DOHH2 (cell line): ENCODE measurements at regions not wholly inside any gene's neighbourhood (a gene's known extent, or its start where the extent isn't known, plus 50 kb on each side); places are given as distances from the start of the nearest gene placed in this dataset.

ENCODE experiments used
- H3F3A ChIP-seq: fragments of 200-600 bp; sonication (generic), shearing (Covaris generic); 2 replicates; pipeline ENCODE4 v1.6.0; 2016; ENCODE audit warnings: antibody characterized with exemption, mild to moderate bottlenecking; ENCODE audit not compliant: control insufficient read depth, insufficient read depth
- H3K27ac ChIP-seq: fragments of 200-600 bp; sonication (generic); 2 replicates; pipeline ENCODE4 v1.5.1; 2014; ENCODE audit warnings: low read depth, mild to moderate bottlenecking, low read length, moderate library complexity
- H3K27me3 ChIP-seq: fragments of 200-600 bp; sonication (generic); 2 replicates; pipeline ENCODE4 v1.6.1; 2014; ENCODE audit warnings: mild to moderate bottlenecking, low read length, mixed read lengths; ENCODE audit not compliant: control insufficient read depth
- H3K36me3 ChIP-seq: fragments of 200-600 bp; sonication (generic); 2 replicates; pipeline ENCODE4 v1.6.1; 2014; ENCODE audit warnings: mild to moderate bottlenecking, low read length, moderate library complexity, mixed read lengths; ENCODE audit not compliant: control insufficient read depth
- H3K4me1 ChIP-seq: fragments of 200-600 bp; sonication (generic); 2 replicates; pipeline ENCODE4 v1.6.1; 2014; ENCODE audit warnings: mild to moderate bottlenecking, low read length, mixed read lengths; ENCODE audit not compliant: control insufficient read depth
- H3K4me2 ChIP-seq: fragments of 200-600 bp; sonication (generic); 2 replicates; pipeline ENCODE4 v1.6.0; 2014; ENCODE audit warnings: mild to moderate bottlenecking, low read length, moderate library complexity
- H3K4me3 ChIP-seq: fragments of 200-600 bp; sonication (generic); 2 replicates; pipeline ENCODE4 v1.5.1; 2014; ENCODE audit warnings: mild to moderate bottlenecking, low read length, mixed read lengths
- H3K79me2 ChIP-seq: fragments of 200-600 bp; sonication (generic); 2 replicates; pipeline ENCODE4 v1.6.1; 2014; ENCODE audit warnings: mild to moderate bottlenecking, low read length, mixed read lengths; ENCODE audit not compliant: control insufficient read depth
- H3K9me2 ChIP-seq: fragments of 200-600 bp; sonication (generic); replicated peaks from 2 replicates; pipeline ENCODE4 v1.6.1; 2014; ENCODE audit warnings: mild to moderate bottlenecking, low read length, mixed read lengths; ENCODE audit not compliant: control insufficient read depth
- H3K9me3 ChIP-seq: fragments of 200-600 bp; sonication (generic); 2 replicates; pipeline ENCODE4 v1.6.1; 2014; ENCODE audit warnings: antibody characterized with exemption, low read length, mixed read lengths; ENCODE audit not compliant: control insufficient read depth, insufficient read depth
- H4K20me1 ChIP-seq: fragments of 200-600 bp; sonication (generic); 2 replicates; pipeline ENCODE4 v1.6.0; 2014; ENCODE audit warnings: low read depth, mild to moderate bottlenecking, antibody characterized with exemption, low read length, moderate library complexity; ENCODE audit not compliant: control insufficient read depth, insufficient read depth
- EZH2phosphoT487 ChIP-seq: fragments of 200-600 bp; sonication (generic); IDR thresholded peaks from 2 replicates; pipeline ENCODE4 v1.6.1; 2017; ENCODE audit warnings: borderline replicate concordance, mild to moderate bottlenecking, antibody characterized with exemption, low read length, moderate library complexity, mixed read lengths
- TF ChIP-seq, protein P1 (sequence below): fragments of 200-600 bp; sonication (generic); IDR thresholded peaks from one replicate; pipeline ENCODE4 v1.5.1; 2014; ENCODE audit warnings: antibody characterized with exemption, mild to moderate bottlenecking, low read depth, low read length; ENCODE audit not compliant: poor library complexity, severe bottlenecking

DNA sequence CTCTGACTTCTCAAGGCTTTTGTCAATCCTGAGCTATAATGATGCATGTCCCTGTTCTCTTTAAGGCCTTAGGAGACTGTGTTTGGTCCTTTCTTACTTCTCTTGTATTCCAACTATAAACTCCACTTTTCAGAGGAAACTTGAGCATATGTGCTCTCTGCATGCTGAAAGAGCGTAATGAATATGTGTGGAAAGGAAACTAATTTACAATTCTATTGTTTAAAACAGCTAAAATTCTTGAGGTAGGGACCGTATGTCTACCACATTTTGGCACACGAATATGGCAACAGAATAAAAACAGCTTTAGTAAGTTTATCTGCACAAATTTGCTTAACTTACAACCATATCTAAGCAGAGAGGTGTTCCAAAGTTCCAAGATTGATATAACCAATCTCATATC lies 242.0 kb upstream of the DCBLD2 start:
- H3K79me2 ChIP-seq = no peaks in the 10 kb centered on the region
- TF ChIP-seq, protein P1, sequence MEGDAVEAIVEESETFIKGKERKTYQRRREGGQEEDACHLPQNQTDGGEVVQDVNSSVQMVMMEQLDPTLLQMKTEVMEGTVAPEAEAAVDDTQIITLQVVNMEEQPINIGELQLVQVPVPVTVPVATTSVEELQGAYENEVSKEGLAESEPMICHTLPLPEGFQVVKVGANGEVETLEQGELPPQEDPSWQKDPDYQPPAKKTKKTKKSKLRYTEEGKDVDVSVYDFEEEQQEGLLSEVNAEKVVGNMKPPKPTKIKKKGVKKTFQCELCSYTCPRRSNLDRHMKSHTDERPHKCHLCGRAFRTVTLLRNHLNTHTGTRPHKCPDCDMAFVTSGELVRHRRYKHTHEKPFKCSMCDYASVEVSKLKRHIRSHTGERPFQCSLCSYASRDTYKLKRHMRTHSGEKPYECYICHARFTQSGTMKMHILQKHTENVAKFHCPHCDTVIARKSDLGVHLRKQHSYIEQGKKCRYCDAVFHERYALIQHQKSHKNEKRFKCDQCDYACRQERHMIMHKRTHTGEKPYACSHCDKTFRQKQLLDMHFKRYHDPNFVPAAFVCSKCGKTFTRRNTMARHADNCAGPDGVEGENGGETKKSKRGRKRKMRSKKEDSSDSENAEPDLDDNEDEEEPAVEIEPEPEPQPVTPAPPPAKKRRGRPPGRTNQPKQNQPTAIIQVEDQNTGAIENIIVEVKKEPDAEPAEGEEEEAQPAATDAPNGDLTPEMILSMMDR = no peak
- TF ChIP-seq EZH2phosphoT487 = no peak
- H4K20me1 ChIP-seq = no peaks in the 10 kb centered on the region
- no peaks in the 10 kb centered on the region for H3K36me3 ChIP-seq
- no peak overlapping the region for H3K4me3 ChIP-seq
- H3F3A ChIP-seq = no peaks in the 10 kb centered on the region
- H3K27ac ChIP-seq = no peak overlapping the region
- H3K27me3 ChIP-seq = no peaks in the 10 kb centered on the region
- no peaks in the 10 kb centered on the region for H3K9me3 ChIP-seq
- H3K9me2 ChIP-seq = no peaks in the 10 kb centered on the region
- no peaks in the 10 kb centered on the region for H3K4me1 ChIP-seq
- H3K4me2 ChIP-seq = no peak overlapping the region

GRCh38 chr3:99134986-99135385 lies 233.5 kb upstream of the DCBLD2 start:
- H3K27ac ChIP-seq = no peak overlapping the region
- no peak overlapping the region for H3K4me3 ChIP-seq
- TF ChIP-seq, protein P1 = no peak
- TF ChIP-seq EZH2phosphoT487 = no peak
- no peaks in the 10 kb centered on the region for H3F3A ChIP-seq
- H3K4me2 ChIP-seq = no peak overlapping the region
- no peaks in the 10 kb centered on the region for H3K4me1 ChIP-seq
- H4K20me1 ChIP-seq = no peaks in the 10 kb centered on the region
- H3K9me2 ChIP-seq = no peaks in the 10 kb centered on the region
- H3K27me3 ChIP-seq = no peaks in the 10 kb centered on the region
- H3K36me3 ChIP-seq = no peaks in the 10 kb centered on the region
- no peaks in the 10 kb centered on the region for H3K79me2 ChIP-seq
- H3K9me3 ChIP-seq = no peaks in the 10 kb centered on the region

GRCh38 chr3:99131876-99132275 lies 230.4 kb upstream of the DCBLD2 start:
- Histone ChIP-seq H3K79me2 (no peaks in the 10 kb centered on the region), H3K4me2 (no peak overlapping the region), H3K27me3 (no peaks in the 10 kb centered on the region), H3K9me2 (no peaks in the 10 kb centered on the region), H3K4me3 (no peak overlapping the region), H4K20me1 (no peaks in the 10 kb centered on the region), H3K4me1 (no peaks in the 10 kb centered on the region), H3F3A (no peaks in the 10 kb centered on the region), H3K9me3 (no peaks in the 10 kb centered on the region), H3K27ac (no peak overlapping the region), H3K36me3 (no peaks in the 10 kb centered on the region)
- TF ChIP-seq, protein P1 = no peak
- TF ChIP-seq EZH2phosphoT487 = no peak
